PC-9 (cell line): ENCODE measurements at regions not wholly inside any gene's neighbourhood (a gene's known extent, or its start where the extent isn't known, plus 50 kb on each side); places are given as distances from the start of the nearest gene placed in this dataset.

Experiments
- CTCF ChIP-seq: fragments of 200-600 bp; sonication (generic); conservative IDR thresholded peaks from 2 replicates; pipeline ENCODE4 v1.6.1; 2017; ENCODE audit warnings: mixed run types, antibody characterized with exemption, mild to moderate bottlenecking, moderate library complexity
- EZH2 ChIP-seq: fragments of 200-600 bp; sonication (generic); IDR thresholded peaks from 2 replicates; pipeline ENCODE4 v1.8.0; 2017; ENCODE audit warnings: antibody characterized with exemption, low read depth

DNA sequence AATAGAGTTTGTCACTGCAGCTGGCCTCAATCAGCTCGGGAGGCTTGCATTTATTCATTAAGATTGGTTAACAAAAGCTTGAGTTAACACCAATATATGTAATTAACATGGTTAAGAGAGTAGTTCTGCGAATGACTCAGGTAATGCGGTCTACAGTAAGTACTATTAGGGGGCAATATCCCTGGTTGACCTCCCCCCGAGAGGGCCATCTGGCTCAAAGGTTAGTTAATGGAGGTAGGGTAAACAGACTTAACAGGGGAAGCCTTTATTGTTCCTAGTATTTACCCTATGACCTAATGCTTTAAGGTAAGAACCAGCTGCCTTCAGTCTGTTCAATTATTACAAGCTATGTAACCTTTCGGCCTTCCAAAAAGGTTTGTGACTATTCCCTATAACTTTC, 403.3 kb upstream of the SGO1 start:
- TF ChIP-seq CTCF (no peak), EZH2 (no peak)
